PFSK-1 (cell line): ENCODE measurements at regions not wholly inside any gene's neighbourhood (a gene's known extent, or its start where the extent isn't known, plus 50 kb on each side); places are given as distances from the start of the nearest gene placed in this dataset.

ENCODE experiments used
- FOXP2 ChIP-seq: optimal IDR thresholded peaks from 2 replicates; pipeline ENCODE3; 2011; ENCODE audit warnings: borderline replicate concordance, control low read depth, inconsistent platforms; ENCODE audit not compliant: insufficient read depth; ENCODE audit errors: extremely low read length, extremely low read depth
- POLR2AphosphoS5 ChIP-seq: IDR thresholded peaks from 2 replicates; pipeline ENCODE4 v1.6.1; 2012; ENCODE audit warnings: low read depth, mild to moderate bottlenecking, control low read depth, low read length, moderate library complexity
- SIN3A ChIP-seq: IDR thresholded peaks from 2 replicates; pipeline ENCODE4 v1.6.1; 2012; ENCODE audit warnings: mild to moderate bottlenecking, low read length, moderate library complexity, borderline replicate concordance; ENCODE audit not compliant: insufficient read depth
- TF ChIP-seq, protein P1 (sequence below), 2 experiments: IDR thresholded peaks; 2 replicates each; pipeline versions ENCODE4 v1.6.1 to v1.8.0; 2011 to 2012; ENCODE audit warnings: low read depth in 2 of 2, low read length in 2 of 2, control low read depth in 1 of 2, inconsistent platforms in 1 of 2, mild to moderate bottlenecking in 1 of 2, moderate library complexity in 1 of 2; ENCODE audit not compliant: insufficient read depth in 1 of 2

DNA sequence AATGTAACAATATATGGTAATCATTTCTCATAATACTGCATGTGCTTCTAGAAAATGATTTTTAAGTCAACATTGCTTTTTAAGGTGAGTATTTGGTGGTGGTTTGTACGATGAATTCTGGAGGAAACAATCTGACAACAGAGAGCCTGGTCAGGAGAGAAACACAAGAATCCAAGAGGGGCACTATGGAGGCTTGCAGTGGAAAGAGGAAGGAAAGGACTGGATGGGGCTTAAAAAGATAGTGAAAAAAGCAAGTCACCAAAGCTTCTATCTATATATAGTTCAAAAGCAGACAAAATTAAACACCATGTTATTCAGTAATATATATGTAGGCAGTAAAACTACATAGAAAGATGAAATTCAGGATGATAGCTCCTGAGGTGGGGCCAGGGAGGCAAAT lies 109.4 kb upstream of the SERTAD2 start:
- TF ChIP-seq, protein P1, sequence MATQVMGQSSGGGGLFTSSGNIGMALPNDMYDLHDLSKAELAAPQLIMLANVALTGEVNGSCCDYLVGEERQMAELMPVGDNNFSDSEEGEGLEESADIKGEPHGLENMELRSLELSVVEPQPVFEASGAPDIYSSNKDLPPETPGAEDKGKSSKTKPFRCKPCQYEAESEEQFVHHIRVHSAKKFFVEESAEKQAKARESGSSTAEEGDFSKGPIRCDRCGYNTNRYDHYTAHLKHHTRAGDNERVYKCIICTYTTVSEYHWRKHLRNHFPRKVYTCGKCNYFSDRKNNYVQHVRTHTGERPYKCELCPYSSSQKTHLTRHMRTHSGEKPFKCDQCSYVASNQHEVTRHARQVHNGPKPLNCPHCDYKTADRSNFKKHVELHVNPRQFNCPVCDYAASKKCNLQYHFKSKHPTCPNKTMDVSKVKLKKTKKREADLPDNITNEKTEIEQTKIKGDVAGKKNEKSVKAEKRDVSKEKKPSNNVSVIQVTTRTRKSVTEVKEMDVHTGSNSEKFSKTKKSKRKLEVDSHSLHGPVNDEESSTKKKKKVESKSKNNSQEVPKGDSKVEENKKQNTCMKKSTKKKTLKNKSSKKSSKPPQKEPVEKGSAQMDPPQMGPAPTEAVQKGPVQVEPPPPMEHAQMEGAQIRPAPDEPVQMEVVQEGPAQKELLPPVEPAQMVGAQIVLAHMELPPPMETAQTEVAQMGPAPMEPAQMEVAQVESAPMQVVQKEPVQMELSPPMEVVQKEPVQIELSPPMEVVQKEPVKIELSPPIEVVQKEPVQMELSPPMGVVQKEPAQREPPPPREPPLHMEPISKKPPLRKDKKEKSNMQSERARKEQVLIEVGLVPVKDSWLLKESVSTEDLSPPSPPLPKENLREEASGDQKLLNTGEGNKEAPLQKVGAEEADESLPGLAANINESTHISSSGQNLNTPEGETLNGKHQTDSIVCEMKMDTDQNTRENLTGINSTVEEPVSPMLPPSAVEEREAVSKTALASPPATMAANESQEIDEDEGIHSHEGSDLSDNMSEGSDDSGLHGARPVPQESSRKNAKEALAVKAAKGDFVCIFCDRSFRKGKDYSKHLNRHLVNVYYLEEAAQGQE (IDR thresholded peaks at IDR 0.05; ENCODE audit: insufficient read depth in 1 of 2, low read depth in 2 of 2, low read length in 2 of 2), result no peak
- TF ChIP-seq SIN3A, result no peak
- TF ChIP-seq POLR2AphosphoS5, result no peak
- no peak for TF ChIP-seq FOXP2
